Calu3 (cell line): ENCODE measurements at regions not wholly inside any gene's neighbourhood (a gene's known extent, or its start where the extent isn't known, plus 50 kb on each side); places are given as distances from the start of the nearest gene placed in this dataset.

Experiments used
- BruUV-seq: library from RNA; stranded (reverse); fragments of 400-500 nt; replicated peaks from 2 replicates; lab custom pipeline; 2021; lab: Mats Ljungman, UMichigan
- CTCF ChIA-PET: fragments of 300-600 bp; sonication (Branson Sonifier 250); formaldehyde crosslinking; loops from one replicate; lab custom pipeline; 2022; ENCODE audit warnings: antibody characterized with exemption; lab: Charles Lee
- DNase-seq: peaks from one replicate; pipeline ENCODE4 v3.0.0; 2022
- H3K27ac Mint-ChIP-seq: one replicate; pipeline ENCODE4 v1.8.0; 2022; ENCODE audit warnings: mixed read lengths; ENCODE audit not compliant: unreplicated experiment
- H3K27me3 Mint-ChIP-seq: one replicate; pipeline ENCODE4 v1.8.0; 2022; ENCODE audit warnings: mixed read lengths; ENCODE audit not compliant: unreplicated experiment
- H3K36me3 Mint-ChIP-seq: one replicate; pipeline ENCODE4 v1.8.0; 2022; ENCODE audit warnings: mild to moderate bottlenecking, moderate library complexity, mixed read lengths; ENCODE audit not compliant: insufficient read depth, unreplicated experiment
- H3K4me1 Mint-ChIP-seq: one replicate; pipeline ENCODE4 v1.8.0; 2022; ENCODE audit warnings: mild to moderate bottlenecking, low read depth, mixed read lengths; ENCODE audit not compliant: unreplicated experiment
- H3K4me3 Mint-ChIP-seq: one replicate; pipeline ENCODE4 v1.8.0; 2022; ENCODE audit warnings: mild to moderate bottlenecking, low read depth, moderate library complexity, mixed read lengths; ENCODE audit not compliant: unreplicated experiment
- H3K9me3 Mint-ChIP-seq: one replicate; pipeline ENCODE4 v1.8.0; 2022; ENCODE audit warnings: low read depth, mixed read lengths; ENCODE audit not compliant: unreplicated experiment
- intact Hi-C: fragments of 100-400 bp; cut with micrococcal nuclease; formaldehyde crosslinking; loops from one replicate; pipeline ENCODE4 v1.10.0; 2022; ENCODE audit not compliant: unreplicated experiment
- TF ChIP-seq, protein P1 (sequence below): fragments of 200-600 bp; IDR thresholded peaks from one replicate; pipeline ENCODE4 v1.8.0; 2022; ENCODE audit warnings: antibody characterized with exemption; ENCODE audit not compliant: unreplicated experiment

DNA sequence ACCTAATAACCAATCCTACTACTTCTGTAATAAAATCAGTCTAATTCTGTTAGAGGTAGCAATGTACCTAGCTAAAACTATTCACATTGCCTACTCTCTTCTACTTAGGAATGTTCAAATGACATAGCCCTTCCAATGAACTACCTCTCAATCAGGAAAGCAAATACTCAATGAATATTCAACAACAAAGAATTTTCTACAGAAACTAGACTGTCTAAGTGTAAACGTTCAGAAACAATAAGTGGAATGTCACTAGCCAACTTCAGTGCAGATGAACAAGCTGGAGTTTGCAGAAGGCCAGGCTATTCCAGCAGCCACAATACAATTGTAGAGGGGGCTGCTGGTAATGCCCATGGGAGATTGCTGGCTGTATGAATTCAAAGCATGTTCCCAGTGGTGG is 743.2 kb upstream of the CDH10 start:
- Mint-ChIP-seq H3K36me3 (no peaks in the 10 kb centered on the region), H3K27me3 (no peaks in the 10 kb centered on the region), H3K4me3 (no peak overlapping the region), H3K4me1 (no peaks in the 10 kb centered on the region), H3K9me3 (peaks cover 22% of the 10 kb centered on the region), H3K27ac (no peak overlapping the region)
- TF ChIP-seq, protein P1, sequence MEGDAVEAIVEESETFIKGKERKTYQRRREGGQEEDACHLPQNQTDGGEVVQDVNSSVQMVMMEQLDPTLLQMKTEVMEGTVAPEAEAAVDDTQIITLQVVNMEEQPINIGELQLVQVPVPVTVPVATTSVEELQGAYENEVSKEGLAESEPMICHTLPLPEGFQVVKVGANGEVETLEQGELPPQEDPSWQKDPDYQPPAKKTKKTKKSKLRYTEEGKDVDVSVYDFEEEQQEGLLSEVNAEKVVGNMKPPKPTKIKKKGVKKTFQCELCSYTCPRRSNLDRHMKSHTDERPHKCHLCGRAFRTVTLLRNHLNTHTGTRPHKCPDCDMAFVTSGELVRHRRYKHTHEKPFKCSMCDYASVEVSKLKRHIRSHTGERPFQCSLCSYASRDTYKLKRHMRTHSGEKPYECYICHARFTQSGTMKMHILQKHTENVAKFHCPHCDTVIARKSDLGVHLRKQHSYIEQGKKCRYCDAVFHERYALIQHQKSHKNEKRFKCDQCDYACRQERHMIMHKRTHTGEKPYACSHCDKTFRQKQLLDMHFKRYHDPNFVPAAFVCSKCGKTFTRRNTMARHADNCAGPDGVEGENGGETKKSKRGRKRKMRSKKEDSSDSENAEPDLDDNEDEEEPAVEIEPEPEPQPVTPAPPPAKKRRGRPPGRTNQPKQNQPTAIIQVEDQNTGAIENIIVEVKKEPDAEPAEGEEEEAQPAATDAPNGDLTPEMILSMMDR: no peak
- DNase-seq: no peak
- no TSS peak for BruUV-seq
- CTCF ChIA-PET: no interaction called here
- intact Hi-C loops: no loop called here

DNA sequence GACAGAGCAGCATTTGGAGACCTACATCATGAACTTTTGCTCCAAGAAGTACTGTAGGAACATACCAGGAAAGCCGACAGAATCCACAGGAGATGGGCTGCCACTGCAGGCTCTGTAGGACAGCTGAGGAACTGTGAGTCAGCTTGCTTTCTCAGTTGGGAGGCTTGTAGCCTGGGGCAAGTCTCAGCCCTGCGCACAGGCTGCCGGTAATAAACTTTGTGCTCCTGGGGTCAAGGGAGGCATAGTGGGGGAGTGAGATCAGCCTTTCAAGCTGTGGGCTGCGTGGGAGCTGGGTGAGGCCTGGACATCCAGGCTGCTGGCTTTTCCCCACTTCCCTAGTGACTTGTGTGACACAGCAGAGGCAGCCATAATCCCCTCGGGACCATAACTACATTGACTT is 718.0 kb upstream of the CDH10 start:
- CTCF ChIA-PET: interaction anchor here (0.6 kb wide), 1 partner anchor 1047 kb away, joined by 3 read pairs; no protein-coding TSS in a partner anchor
- Mint-ChIP-seq H3K9me3 (peaks cover 11% of the 10 kb centered on the region), H3K36me3 (no peaks in the 10 kb centered on the region), H3K4me1 (no peaks in the 10 kb centered on the region), H3K4me3 (no peak overlapping the region), H3K27me3 (no peaks in the 10 kb centered on the region), H3K27ac (no peak overlapping the region)
- TF ChIP-seq, protein P1: no peak
- intact Hi-C loops: no loop called here
- no peak for DNase-seq
- no TSS peak for BruUV-seq

DNA sequence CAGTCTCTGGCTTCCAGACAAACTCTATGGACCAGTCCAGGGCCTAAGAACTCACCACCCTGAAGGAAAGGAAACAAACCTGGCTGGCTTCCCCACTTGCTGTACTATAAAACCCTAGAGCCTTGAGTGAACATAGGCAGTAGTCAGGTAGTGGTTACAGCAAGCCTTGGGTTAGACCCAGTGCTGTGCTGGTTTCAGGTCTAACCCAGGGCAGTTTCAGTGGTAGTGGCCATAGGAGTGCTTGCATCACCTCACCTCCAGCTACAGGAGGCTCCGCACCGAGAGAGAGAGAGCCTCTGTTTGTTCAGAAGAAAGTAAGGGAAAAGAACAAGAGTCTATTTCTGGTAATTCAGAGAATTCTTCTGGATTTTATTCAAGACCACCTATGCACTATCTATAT is 714.1 kb upstream of the CDH10 start:
- Mint-ChIP-seq H3K27ac (no peak overlapping the region), H3K4me3 (no peak overlapping the region), H3K9me3 (peaks cover 11% of the 10 kb centered on the region), H3K36me3 (no peaks in the 10 kb centered on the region), H3K4me1 (no peaks in the 10 kb centered on the region), H3K27me3 (no peaks in the 10 kb centered on the region)
- intact Hi-C loops: no loop called here
- no TSS peak for BruUV-seq
- no peak for DNase-seq
- TF ChIP-seq, protein P1: no peak
- CTCF ChIA-PET: no interaction called here

DNA sequence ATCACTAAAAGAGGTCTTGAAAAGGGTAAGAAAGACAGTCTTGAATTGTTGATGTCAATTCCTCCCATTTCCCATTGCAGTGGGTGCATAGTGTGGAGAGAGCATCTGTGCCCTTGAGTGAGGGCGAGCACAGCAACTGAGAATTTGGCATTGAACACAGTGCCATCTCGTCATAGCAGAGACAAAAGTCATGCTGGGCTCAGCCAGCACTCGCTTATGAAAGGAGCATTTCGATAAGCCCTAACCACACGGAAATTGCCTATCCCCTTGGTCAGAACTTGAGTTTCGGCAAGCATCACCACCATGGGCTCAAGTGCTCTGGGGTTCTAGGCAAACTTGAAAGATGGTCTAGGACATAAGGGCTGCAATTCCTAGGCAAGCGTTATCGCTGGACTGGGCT is 712.8 kb upstream of the CDH10 start:
- no peaks in the 10 kb centered on the region for H3K27me3 Mint-ChIP-seq
- H3K4me3 Mint-ChIP-seq: no peak overlapping the region
- CTCF ChIA-PET: no interaction called here
- BruUV-seq: no TSS peak
- no peak for DNase-seq
- TF ChIP-seq, protein P1: no peak
- H3K36me3 Mint-ChIP-seq: no peaks in the 10 kb centered on the region
- H3K9me3 Mint-ChIP-seq: peaks cover 11% of the 10 kb centered on the region
- no peaks in the 10 kb centered on the region for H3K4me1 Mint-ChIP-seq
- H3K27ac Mint-ChIP-seq: no peak overlapping the region
- intact Hi-C loops: no loop called here
